Esophagus muscularis mucosa (tissue), 4 donors: ENCODE measurements at regions not wholly inside any gene's neighbourhood (a gene's known extent, or its start where the extent isn't known, plus 50 kb on each side); places are given as distances from the start of the nearest gene placed in this dataset.

Source experiments
- DNase-seq: peaks from one replicate; pipeline ENCODE4 v3.0.0-alpha.2; 2017; ENCODE audit errors: extremely low spot score
- H3K27ac ChIP-seq, 4 donors: fragments of 200-600 bp; sonication (generic); replicated peaks in 1 of 4; 1 replicate in 3 of 4; 2 replicates in 1 of 4; pipeline ENCODE4 v1.5.1; 2016 to 2019; ENCODE audit warnings: mild to moderate bottlenecking in 1 of 4
- H3K27me3 ChIP-seq, 4 donors: fragments of 200-600 bp; sonication (generic); one replicate each; pipeline versions ENCODE4 v1.5.1 to v1.6.0; 2016 to 2019
- H3K36me3 ChIP-seq, 4 donors: fragments of 200-600 bp; sonication (generic); one replicate each; pipeline ENCODE4 v1.5.1; 2016 to 2019
- H3K4me1 ChIP-seq, 4 donors: fragments of 200-600 bp; sonication (generic); one replicate each; pipeline ENCODE4 v1.5.1; 2016 to 2019
- H3K4me3 ChIP-seq, 4 donors: fragments of 200-600 bp; sonication (generic); 1 replicate in 2 of 4; 2 replicates in 2 of 4; pipeline ENCODE4 v1.5.1; 2016 to 2019; ENCODE audit warnings: mild to moderate bottlenecking in 4 of 4, moderate library complexity in 1 of 4
- H3K9me3 ChIP-seq, 4 donors: fragments of 200-600 bp; sonication (generic); 1 replicate in 3 of 4; 2 replicates in 1 of 4; pipeline ENCODE4 v1.5.1; 2016 to 2019
- CTCF ChIP-seq, 3 experiments: fragments of 200-600 bp in 2 of 3; fragments of 450-650 bp in 1 of 3; sonication (generic) in 2 of 3; IDR thresholded peaks; one replicate each; pipeline ENCODE4 v1.5.1; 2017 to 2019; ENCODE audit warnings: antibody characterized with exemption in 3 of 3, mild to moderate bottlenecking in 2 of 3, moderate library complexity in 1 of 3
- EP300 ChIP-seq: sonication (generic); formaldehyde crosslinking; IDR thresholded peaks from one replicate; pipeline ENCODE4 v1.6.1; 2017; ENCODE audit warnings: antibody characterized with exemption
- POLR2A ChIP-seq: fragments of 450-650 bp; IDR thresholded peaks from one replicate; pipeline ENCODE4 v1.6.1; 2017; ENCODE audit warnings: antibody characterized with exemption, moderate library complexity, mild to moderate bottlenecking, low read depth
- POLR2AphosphoS5 ChIP-seq, 2 donors: sonication (generic); formaldehyde crosslinking; IDR thresholded peaks; one replicate each; pipeline ENCODE4 v1.6.1; 2017; ENCODE audit warnings: antibody characterized with exemption in 2 of 2
- WGBS: methylation state at CpG from one replicate; pipeline ENCODE4 v1.1.5; 2018; 5-methylcytosine and 5-hydroxymethylcytosine counted together
- intact Hi-C: fragments of 100-400 bp; cut with DNase I; formaldehyde crosslinking; loops from one replicate; pipeline ENCODE4 v1.15.1; 2023

GRCh38 chr11:115663790-115664189, 159.6 kb upstream of the CADM1 start:
- Histone ChIP-seq H3K27me3 (peaks cover 0 to 36% (median 13%) of the 10 kb centered on the region in 4 donors), H3K36me3 (no peaks in the 10 kb centered on the region), H3K4me3 (no peak overlapping the region), H3K9me3 (no peaks in the 10 kb centered on the region), H3K27ac (no peak overlapping the region), H3K4me1 (peaks cover 9 to 16% (median 15%) of the 10 kb centered on the region in 4 donors)
- no peak for TF ChIP-seq POLR2A
- TF ChIP-seq POLR2AphosphoS5 (IDR thresholded peaks at IDR 0.05) = no peak
- no peak for TF ChIP-seq EP300
- TF ChIP-seq CTCF (IDR thresholded peaks at IDR 0.05) = no peak
- no peak for DNase-seq
- intact Hi-C loops = no loop called here
- WGBS = 89% methylated on average over 6 of the region's 6 CpGs

- WGBS = 33% methylated on average over 30 of the region's 30 CpGs
- intact Hi-C loops = no loop called here
- no peaks in the 10 kb centered on the region for H3K36me3 ChIP-seq
- H3K27me3 ChIP-seq = peaks cover 0 to 56% (median 18%) of the 10 kb centered on the region in 4 donors
- peak overlapping the region in 3 of 4 donors; percentile 44 to 48 (median 45) for H3K4me3 ChIP-seq
- H3K4me1 ChIP-seq = peaks cover 9 to 17% (median 15%) of the 10 kb centered on the region in 4 donors
- no peak overlapping the region for H3K27ac ChIP-seq
- TF ChIP-seq EP300 (no peak), POLR2A (no peak), CTCF (IDR thresholded peaks at IDR 0.05) (no peak), POLR2AphosphoS5 (IDR thresholded peaks at IDR 0.05) (no peak)
- DNase-seq = no peak
- no peaks in the 10 kb centered on the region for H3K9me3 ChIP-seq
Measured at GRCh38 chr11:115660030-115660805, 156.0 kb upstream of the CADM1 start.

- Histone ChIP-seq H3K4me1 (peaks cover 9 to 17% (median 15%) of the 10 kb centered on the region in 4 donors), H3K4me3 (peak overlapping the region; percentile 44 to 49 (median 46)), H3K9me3 (no peaks in the 10 kb centered on the region), H3K36me3 (no peaks in the 10 kb centered on the region), H3K27ac (no peak overlapping the region), H3K27me3 (peaks cover 0 to 56% (median 18%) of the 10 kb centered on the region in 4 donors)
- DNase-seq = no peak
- TF ChIP-seq POLR2A (no peak), CTCF (IDR thresholded peaks at IDR 0.05) (no peak), EP300 (no peak), POLR2AphosphoS5 (IDR thresholded peaks at IDR 0.05) (no peak)
- intact Hi-C loops = no loop called here
- WGBS = 9% methylated on average over 16 of the region's 60 CpGs
Measured at GRCh38 chr11:115659061-115659963, 155.1 kb upstream of the CADM1 start.

GRCh38 chr11:115657586-115657985, 153.4 kb upstream of the CADM1 start:
- WGBS = 94% methylated on average over 4 of the region's 4 CpGs
- H3K27me3 ChIP-seq = peaks cover 0 to 55% (median 18%) of the 10 kb centered on the region in 4 donors
- no peaks in the 10 kb centered on the region for H3K36me3 ChIP-seq
- H3K9me3 ChIP-seq = no peaks in the 10 kb centered on the region
- no peak for DNase-seq
- H3K4me3 ChIP-seq = no peak overlapping the region
- TF ChIP-seq POLR2AphosphoS5 (IDR thresholded peaks at IDR 0.05) (no peak), POLR2A (no peak), EP300 (no peak)
- H3K4me1 ChIP-seq = peaks cover 9 to 17% (median 15%) of the 10 kb centered on the region in 4 donors
- intact Hi-C loops = no loop called here
- H3K27ac ChIP-seq = no peak overlapping the region

GRCh38 chr11:115656669-115657068, 152.5 kb upstream of the CADM1 start:
- no peak for TF ChIP-seq POLR2A
- no peak for TF ChIP-seq CTCF (IDR thresholded peaks at IDR 0.05)
- no peak for TF ChIP-seq POLR2AphosphoS5 (IDR thresholded peaks at IDR 0.05)
- TF ChIP-seq EP300 = no peak
- whole genome bisulfite sequencing = 72% methylated on average over 6 of the region's 6 CpGs

More at GRCh38 chr11:115656669-115657068, 152.5 kb upstream of the CADM1 start:
- H3K36me3 ChIP-seq = no peaks in the 10 kb centered on the region
- no peak overlapping the region for H3K27ac ChIP-seq
- no peaks in the 10 kb centered on the region for H3K9me3 ChIP-seq
- peaks cover 9 to 17% (median 15%) of the 10 kb centered on the region in 4 donors for H3K4me1 ChIP-seq
- peaks cover 0 to 52% (median 18%) of the 10 kb centered on the region in 4 donors for H3K27me3 ChIP-seq
- no peak overlapping the region for H3K4me3 ChIP-seq
- no peak for DNase-seq
- intact Hi-C loops = no loop called here
